ENCODE measurements at regions not wholly inside any gene's neighbourhood (a gene's known extent, or its start where the extent isn't known, plus 50 kb on each side); places are given as distances from the start of the nearest gene placed in this dataset.

GRCh38 chr15:69934607-69935006 lies 163.1 kb downstream of the TLE3 start:
- no peak for TF ChIP-seq CTCF (IDR thresholded peaks at IDR 0.05)
- Histone ChIP-seq H3K27ac (no peak overlapping the region), H3K4me1 (no peaks in the 10 kb centered on the region), H3K79me2 (no peaks in the 10 kb centered on the region), H3K27me3 (ENCODE audit: control insufficient read depth, insufficient read depth, low read length) (no peaks in the 10 kb centered on the region), H3K4me3 (ENCODE audit: low read depth, low read length) (no peak overlapping the region), H3K4me2 (ENCODE audit: low read length) (no peak overlapping the region), H3K36me3 (ENCODE audit: control insufficient read depth, insufficient read depth, low read length) (peaks cover 3% of the 10 kb centered on the region), H3K9me3 (ENCODE audit: control insufficient read depth, low read length) (no peaks in the 10 kb centered on the region), H2AFZ (no peak overlapping the region), H3K9ac (no peak overlapping the region)

GRCh38 chr15:69939513-69940440 lies 157.9 kb downstream of the TLE3 start:
- Histone ChIP-seq H3K27me3 (ENCODE audit: control insufficient read depth, insufficient read depth, low read length) (no peaks in the 10 kb centered on the region), H3K4me3 (ENCODE audit: low read depth, low read length) (no peak overlapping the region), H3K9ac (no peak overlapping the region), H2AFZ (no peak overlapping the region), H3K79me2 (no peaks in the 10 kb centered on the region), H3K4me1 (no peaks in the 10 kb centered on the region), H3K36me3 (ENCODE audit: control insufficient read depth, insufficient read depth, low read length) (peaks cover 3% of the 10 kb centered on the region), H3K9me3 (ENCODE audit: control insufficient read depth, low read length) (no peaks in the 10 kb centered on the region), H3K27ac (no peak overlapping the region), H3K4me2 (ENCODE audit: low read length) (no peak overlapping the region)
- TF ChIP-seq CTCF (IDR thresholded peaks at IDR 0.05): no peak

GRCh38 chr15:69940441-69941300 lies 157.0 kb downstream of the TLE3 start:
- H3K4me2 ChIP-seq (ENCODE audit: low read length): no peak overlapping the region
- H2AFZ ChIP-seq: no peak overlapping the region
- no peaks in the 10 kb centered on the region for H3K79me2 ChIP-seq
- peaks cover 3% of the 10 kb centered on the region for H3K36me3 ChIP-seq (ENCODE audit: control insufficient read depth, insufficient read depth, low read length)
- H3K4me1 ChIP-seq: no peaks in the 10 kb centered on the region
- no peaks in the 10 kb centered on the region for H3K27me3 ChIP-seq (ENCODE audit: control insufficient read depth, insufficient read depth, low read length)
- TF ChIP-seq CTCF (IDR thresholded peaks at IDR 0.05): no peak
- H3K9ac ChIP-seq: no peak overlapping the region
- H3K9me3 ChIP-seq (ENCODE audit: control insufficient read depth, low read length): no peaks in the 10 kb centered on the region
- no peak overlapping the region for H3K27ac ChIP-seq
- no peak overlapping the region for H3K4me3 ChIP-seq (ENCODE audit: low read depth, low read length)

GRCh38 chr15:69941301-69941605 lies 156.5 kb downstream of the TLE3 start:
- Histone ChIP-seq H3K27ac (no peak overlapping the region), H3K4me2 (ENCODE audit: low read length) (no peak overlapping the region), H2AFZ (no peak overlapping the region), H3K36me3 (ENCODE audit: control insufficient read depth, insufficient read depth, low read length) (peaks cover 3% of the 10 kb centered on the region), H3K9ac (no peak overlapping the region), H3K9me3 (ENCODE audit: control insufficient read depth, low read length) (no peaks in the 10 kb centered on the region), H3K27me3 (ENCODE audit: control insufficient read depth, insufficient read depth, low read length) (no peaks in the 10 kb centered on the region), H3K4me3 (ENCODE audit: low read depth, low read length) (no peak overlapping the region), H3K79me2 (no peaks in the 10 kb centered on the region), H3K4me1 (no peaks in the 10 kb centered on the region)
- TF ChIP-seq CTCF (IDR thresholded peaks at IDR 0.05): no peak
